Endothelial cell of umbilical vein (primary cell): ENCODE measurements at regions not wholly inside any gene's neighbourhood (a gene's known extent, or its start where the extent isn't known, plus 50 kb on each side); places are given as distances from the start of the nearest gene placed in this dataset.

ENCODE experiments used
- BruUV-seq: library from RNA; stranded (reverse); fragments of 400-500 nt; replicated peaks from 2 replicates; lab custom pipeline; 2021; lab: Mats Ljungman, UMichigan
- CTCF ChIA-PET: fragments of 300-600, 350-600 bp; sonication (Branson Sonifier 250); formaldehyde crosslinking; loops from one replicate; lab custom pipeline; 2021; ENCODE audit warnings: antibody characterized with exemption, inconsistent platforms; lab: Charles Lee
- POLR2A ChIA-PET: fragments of 300-600, 350-600 bp; sonication (Branson Sonifier 250); formaldehyde crosslinking; loops from one replicate; lab custom pipeline; 2021; ENCODE audit warnings: antibody characterized with exemption, inconsistent platforms; lab: Charles Lee
- DNase-seq: peaks from one replicate; pipeline ENCODE4 v3.0.0-alpha.2; 2011; ENCODE audit warnings: low read depth, low spot score
- FAIRE-seq: peaks from 2 replicates; lab custom pipeline; 2011; peaks lifted over from hg19 to GRCh38; lab: Jason Lieb, UNC
- H2AFZ ChIP-seq: 2 replicates; pipeline ENCODE4 v1.6.0; 2012; ENCODE audit warnings: low read depth, low read length, control low read depth, inconsistent platforms
- H3K27ac ChIP-seq: 2 replicates; pipeline ENCODE4 v1.5.1; 2011; ENCODE audit warnings: low read depth, mild to moderate bottlenecking, control low read depth, low read length, moderate library complexity; ENCODE audit not compliant: insufficient read depth
- H3K27me3 ChIP-seq, 2 experiments: 2 replicates each; pipeline versions ENCODE4 v1.6.0 to v1.6.1; 2011; ENCODE audit warnings: low read length in 2 of 2, mixed read lengths in 1 of 2; ENCODE audit not compliant: control insufficient read depth in 2 of 2, insufficient read depth in 2 of 2
- H3K36me3 ChIP-seq, 2 experiments: 2 replicates in 1 of 2; 3 replicates in 1 of 2; pipeline ENCODE4 v1.5.1; 2011; ENCODE audit warnings: low read length in 2 of 2, mild to moderate bottlenecking in 1 of 2, moderate library complexity in 1 of 2; ENCODE audit not compliant: control insufficient read depth in 2 of 2, insufficient read depth in 2 of 2; ENCODE audit errors: extremely low read depth in 1 of 2
- H3K4me1 ChIP-seq: 3 replicates; pipeline ENCODE4 v1.5.1; 2011; ENCODE audit warnings: mild to moderate bottlenecking, low read length; ENCODE audit not compliant: control insufficient read depth, insufficient read depth; ENCODE audit errors: extremely low read depth
- H3K4me2 ChIP-seq: 2 replicates; pipeline ENCODE4 v1.6.1; 2011; ENCODE audit warnings: low read length, control low read depth, mixed read lengths; ENCODE audit not compliant: insufficient read depth
- H3K4me3 ChIP-seq, 3 experiments: fragments of 200-600 bp in 1 of 3; sonication (generic), shearing (Covaris generic) in 1 of 3; replicated peaks in 1 of 3; 2 replicates each; pipeline ENCODE4 v1.5.1; 2011 to 2016; ENCODE audit warnings: control low read depth in 3 of 3, low read length in 3 of 3, mild to moderate bottlenecking in 2 of 3, inconsistent platforms in 1 of 3, low read depth in 1 of 3, moderate library complexity in 1 of 3; ENCODE audit not compliant: insufficient read depth in 1 of 3
- H3K79me2 ChIP-seq: 2 replicates; pipeline ENCODE4 v1.6.0; 2012; ENCODE audit warnings: low read length, inconsistent platforms; ENCODE audit not compliant: control insufficient read depth, insufficient read depth
- H3K9ac ChIP-seq: replicated peaks from 2 replicates; pipeline ENCODE3; 2011; ENCODE audit warnings: low read length, control low read depth; ENCODE audit not compliant: insufficient read depth; ENCODE audit errors: extremely low read depth
- H3K9me1 ChIP-seq: replicated peaks from 3 replicates; pipeline ENCODE4 v1.6.0; 2011; ENCODE audit warnings: mild to moderate bottlenecking, low read length; ENCODE audit not compliant: control insufficient read depth, insufficient read depth; ENCODE audit errors: extremely low read depth
- H3K9me3 ChIP-seq: replicated peaks from 2 replicates; pipeline ENCODE4 v1.5.1; 2012; ENCODE audit warnings: low read length, inconsistent platforms; ENCODE audit not compliant: control insufficient read depth, insufficient read depth
- H4K20me1 ChIP-seq: replicated peaks from 2 replicates; pipeline ENCODE3; 2011; ENCODE audit warnings: mild to moderate bottlenecking, low read length; ENCODE audit not compliant: control insufficient read depth, insufficient read depth; ENCODE audit errors: extremely low read depth
- CTCF ChIP-seq, 2 donors: IDR thresholded peaks; 1 replicate in 1 of 2; 2 replicates in 1 of 2; pipeline ENCODE4 v1.5.1; 2011; ENCODE audit warnings: low read length in 2 of 2, mild to moderate bottlenecking in 2 of 2, moderate library complexity in 2 of 2, control low read depth in 1 of 2, inconsistent platforms in 1 of 2, low read depth in 1 of 2; ENCODE audit not compliant: insufficient read depth in 1 of 2; ENCODE audit errors: extremely low read depth in 1 of 2
- EZH2 ChIP-seq: IDR thresholded peaks from 2 replicates; pipeline ENCODE4 v1.6.1; 2012; ENCODE audit warnings: borderline replicate concordance, low read depth, mild to moderate bottlenecking, moderate library complexity, low read length, inconsistent platforms; ENCODE audit not compliant: severe bottlenecking
- FOS ChIP-seq: IDR thresholded peaks from 2 replicates; pipeline ENCODE4 v1.6.1; 2011; ENCODE audit warnings: mild to moderate bottlenecking, low read length, moderate library complexity, borderline replicate concordance; ENCODE audit not compliant: insufficient read depth
- GATA2 ChIP-seq: IDR thresholded peaks from 2 replicates; pipeline ENCODE4 v1.7.0; 2011; ENCODE audit warnings: low read depth, mild to moderate bottlenecking, moderate library complexity, mixed read lengths, low read length; ENCODE audit not compliant: insufficient read length, insufficient read depth
- JUN ChIP-seq: IDR thresholded peaks from 2 replicates; pipeline ENCODE4 v1.6.1; 2011; ENCODE audit warnings: borderline replicate concordance, low read depth; ENCODE audit not compliant: insufficient read length, insufficient read depth
- MYC ChIP-seq: IDR thresholded peaks from one replicate; pipeline ENCODE4 v1.6.1; 2011; ENCODE audit warnings: mild to moderate bottlenecking, low read depth, low read length
- POLR2A ChIP-seq: IDR thresholded peaks from 2 replicates; pipeline ENCODE4 v1.6.1; 2012; ENCODE audit warnings: low read depth, mild to moderate bottlenecking, control low read depth, low read length
- POLR2AphosphoS5 ChIP-seq: IDR thresholded peaks from 2 replicates; pipeline ENCODE4 v1.6.1; 2012; ENCODE audit warnings: low read depth, mild to moderate bottlenecking, control low read depth, low read length, moderate library complexity; ENCODE audit not compliant: insufficient read depth
- dilution Hi-C: fragments of 300-500 bp; cut with MboI; formaldehyde crosslinking; loops from one replicate; pipeline ENCODE4 v1.15.0; 2019; ENCODE audit warnings: low sequenced_read_pairs; ENCODE audit not compliant: extremely low pct_ligation_motif_present
- intact Hi-C: fragments of 100-400 bp; cut with micrococcal nuclease; formaldehyde crosslinking; loops from one replicate; pipeline ENCODE4 v1.10.0; 2022
- TF ChIP-seq, protein P1 (sequence below): IDR thresholded peaks from 2 replicates; pipeline ENCODE4 v1.6.1; 2011; ENCODE audit not compliant: insufficient read depth, insufficient read length

DNA sequence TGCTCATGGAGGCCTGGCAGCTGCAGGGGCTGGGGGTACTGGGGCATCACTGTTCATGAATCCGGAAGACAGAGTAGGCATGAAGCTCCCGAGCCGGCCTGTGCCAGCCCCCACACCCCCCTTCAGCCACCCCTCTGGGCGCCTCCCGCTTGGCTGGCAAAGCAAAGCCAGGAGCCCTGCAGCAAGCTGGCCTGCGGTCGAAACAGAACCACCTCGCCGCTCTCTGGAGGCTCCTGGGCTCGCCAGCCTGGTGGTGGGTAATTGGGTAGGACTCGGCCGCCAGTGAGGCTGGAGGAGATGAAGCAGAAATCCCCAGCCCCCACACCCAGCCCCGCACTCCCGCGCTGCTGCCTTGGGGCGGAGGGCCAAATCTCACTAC, 70.9 kb upstream of the GPC1 start:
- Histone ChIP-seq H3K27ac (no peak overlapping the region), H3K9me1 (no peaks in the 10 kb centered on the region), H3K4me2 (no peak overlapping the region), H2AFZ (no peak overlapping the region), H3K9ac (no peak overlapping the region), H3K4me1 (no peaks in the 10 kb centered on the region), H3K36me3 (no peaks in the 10 kb centered on the region), H4K20me1 (no peaks in the 10 kb centered on the region), H3K27me3 (no peaks in the 10 kb centered on the region), H3K9me3 (no peaks in the 10 kb centered on the region), H3K79me2 (no peaks in the 10 kb centered on the region), H3K4me3 (no peak overlapping the region)
- dilution Hi-C loops: no loop called here
- no TSS peak for BruUV-seq
- no peak for TF ChIP-seq GATA2
- TF ChIP-seq, protein P1, sequence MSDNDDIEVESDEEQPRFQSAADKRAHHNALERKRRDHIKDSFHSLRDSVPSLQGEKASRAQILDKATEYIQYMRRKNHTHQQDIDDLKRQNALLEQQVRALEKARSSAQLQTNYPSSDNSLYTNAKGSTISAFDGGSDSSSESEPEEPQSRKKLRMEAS: no peak
- no peak for TF ChIP-seq FOS
- no peak for TF ChIP-seq CTCF (IDR thresholded peaks at IDR 0.05; ENCODE audit: extremely low read depth in 1 of 2, insufficient read depth in 1 of 2, low read depth in 1 of 2, low read length in 2 of 2)
- no peak for TF ChIP-seq JUN
- no peak for TF ChIP-seq MYC
- no peak for TF ChIP-seq POLR2AphosphoS5
- no peak for TF ChIP-seq POLR2A
- TF ChIP-seq EZH2: no peak
- FAIRE-seq: no peak
- POLR2A ChIA-PET: no interaction called here
- DNase-seq: no peak
- CTCF ChIA-PET: no interaction called here
- intact Hi-C loops: no loop called here
